ENCODE measurements at regions not wholly inside any gene's neighbourhood (a gene's known extent, or its start where the extent isn't known, plus 50 kb on each side); places are given as distances from the start of the nearest gene placed in this dataset.

GRCh38 chr11:91969486-91969885 lies 255.1 kb upstream of the FAT3 start:
- TF ChIP-seq CTCF (IDR thresholded peaks at IDR 0.05) (no peak), POLR2A (IDR thresholded peaks at IDR 0.05) (no peak)
